ENCODE measurements at regions not wholly inside any gene's neighbourhood (a gene's known extent, or its start where the extent isn't known, plus 50 kb on each side); places are given as distances from the start of the nearest gene placed in this dataset.

- H3K79me2 ChIP-seq (ENCODE audit: control insufficient read depth, insufficient read depth, low read length) = no peaks in the 10 kb centered on the region
- Mint-ChIP-seq H3K4me3 (no peak overlapping the region), H3K27ac (no peak overlapping the region), H3K27me3 (no peaks in the 10 kb centered on the region), H3K9me3 (ENCODE audit: insufficient read depth) (peaks cover 4% of the 10 kb centered on the region), H3K4me1 (no peaks in the 10 kb centered on the region)
- H3K9me3 ChIP-seq (ENCODE audit: control extremely low read depth in 1 of 3, control insufficient read depth in 2 of 3, insufficient read depth in 1 of 3, low read length in 2 of 3) = peaks cover 0 to 12% (median 0%) of the 10 kb centered on the region in 3 donors
- no peak for ATAC-seq (ENCODE audit: low read depth)
- H3K4me1 ChIP-seq (ENCODE audit: control insufficient read depth in 2 of 2, insufficient read depth in 2 of 2, low read length in 2 of 2) = no peaks in the 10 kb centered on the region
- no peak overlapping the region for H3K9ac ChIP-seq (ENCODE audit: low read length)
- no peaks in the 10 kb centered on the region for H3K36me3 ChIP-seq (replicated peaks in 1 of 2; ENCODE audit: control extremely low read depth in 1 of 2, control insufficient read depth in 1 of 2, extremely low read depth in 1 of 2, insufficient read depth in 2 of 2, low read length in 1 of 2)
- H2AFZ ChIP-seq (ENCODE audit: insufficient read depth, low read depth, low read length, poor library complexity, severe bottlenecking) = no peak overlapping the region
- 90% methylated on average over 30 of the region's 31 CpGs for WGBS (ENCODE audit: insufficient coverage)
- H4K20me1 ChIP-seq (ENCODE audit: control insufficient read depth, insufficient read depth, low read length, poor library complexity, severe bottlenecking) = no peaks in the 10 kb centered on the region
- H3K27me3 ChIP-seq (replicated peaks in 1 of 4; ENCODE audit: control extremely low read depth in 1 of 4, control insufficient read depth in 3 of 4, insufficient read depth in 4 of 4, low read length in 3 of 4) = no peaks in the 10 kb centered on the region
- ChIA-PET CTCF (no interaction called here), POLR2A (no interaction called here)
- H3K4me3 ChIP-seq (ENCODE audit: control extremely low read depth in 1 of 5, extremely low read depth in 1 of 5, insufficient read depth in 1 of 5, low read depth in 2 of 5, low read length in 4 of 5) = no peak overlapping the region
- no peak overlapping the region for H3K4me2 ChIP-seq (replicated peaks; ENCODE audit: low read depth, low read length, poor library complexity, severe bottlenecking)
- DNase-seq = no peak
- no peak overlapping the region for H3K27ac ChIP-seq (ENCODE audit: low read length in 2 of 2)
- intact Hi-C loops (cut with micrococcal nuclease) = no loop called here
- TF ChIP-seq EZH2 (IDR thresholded peaks at IDR 0.05; ENCODE audit: borderline replicate concordance, insufficient read depth, low read depth, low read length, poor library complexity, severe bottlenecking) = no peak
- TF ChIP-seq, protein P1, sequence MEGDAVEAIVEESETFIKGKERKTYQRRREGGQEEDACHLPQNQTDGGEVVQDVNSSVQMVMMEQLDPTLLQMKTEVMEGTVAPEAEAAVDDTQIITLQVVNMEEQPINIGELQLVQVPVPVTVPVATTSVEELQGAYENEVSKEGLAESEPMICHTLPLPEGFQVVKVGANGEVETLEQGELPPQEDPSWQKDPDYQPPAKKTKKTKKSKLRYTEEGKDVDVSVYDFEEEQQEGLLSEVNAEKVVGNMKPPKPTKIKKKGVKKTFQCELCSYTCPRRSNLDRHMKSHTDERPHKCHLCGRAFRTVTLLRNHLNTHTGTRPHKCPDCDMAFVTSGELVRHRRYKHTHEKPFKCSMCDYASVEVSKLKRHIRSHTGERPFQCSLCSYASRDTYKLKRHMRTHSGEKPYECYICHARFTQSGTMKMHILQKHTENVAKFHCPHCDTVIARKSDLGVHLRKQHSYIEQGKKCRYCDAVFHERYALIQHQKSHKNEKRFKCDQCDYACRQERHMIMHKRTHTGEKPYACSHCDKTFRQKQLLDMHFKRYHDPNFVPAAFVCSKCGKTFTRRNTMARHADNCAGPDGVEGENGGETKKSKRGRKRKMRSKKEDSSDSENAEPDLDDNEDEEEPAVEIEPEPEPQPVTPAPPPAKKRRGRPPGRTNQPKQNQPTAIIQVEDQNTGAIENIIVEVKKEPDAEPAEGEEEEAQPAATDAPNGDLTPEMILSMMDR (IDR thresholded peaks at IDR 0.05) = no peak
Observed at GRCh38 chr5:120936652-120937051, 472.6 kb downstream of the PRR16 start.

DNA sequence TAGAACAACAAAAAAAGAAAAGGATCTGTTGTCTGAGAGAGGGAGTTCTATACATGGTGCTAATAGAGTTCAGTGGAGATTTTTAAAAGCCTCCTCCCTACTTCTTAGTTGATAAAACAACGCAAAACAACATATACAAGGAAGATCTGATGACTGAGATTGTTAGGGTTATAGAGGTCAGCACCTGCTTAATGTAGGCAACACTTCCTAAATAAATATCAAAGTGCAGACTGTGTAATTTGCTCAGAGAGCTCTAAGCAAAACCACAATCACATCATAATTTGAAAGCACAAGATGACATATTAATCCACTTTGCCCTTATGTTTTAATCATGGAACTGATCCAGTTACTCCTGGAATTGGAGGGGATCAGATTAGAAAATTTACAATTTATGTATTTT, 474.5 kb downstream of the PRR16 start:
- Histone ChIP-seq H3K9ac (ENCODE audit: low read length) (no peak overlapping the region), H3K79me2 (ENCODE audit: control insufficient read depth, insufficient read depth, low read length) (no peaks in the 10 kb centered on the region), H3K9me3 (ENCODE audit: control extremely low read depth in 1 of 3, control insufficient read depth in 2 of 3, insufficient read depth in 1 of 3, low read length in 2 of 3) (peaks cover 0 to 12% (median 0%) of the 10 kb centered on the region in 3 donors), H3K4me3 (ENCODE audit: control extremely low read depth in 1 of 5, extremely low read depth in 1 of 5, insufficient read depth in 1 of 5, low read depth in 2 of 5, low read length in 4 of 5) (no peak overlapping the region), H2AFZ (ENCODE audit: insufficient read depth, low read depth, low read length, poor library complexity, severe bottlenecking) (no peak overlapping the region), H3K27me3 (replicated peaks in 1 of 4; ENCODE audit: control extremely low read depth in 1 of 4, control insufficient read depth in 3 of 4, insufficient read depth in 4 of 4, low read length in 3 of 4) (no peaks in the 10 kb centered on the region), H3K4me2 (replicated peaks; ENCODE audit: low read depth, low read length, poor library complexity, severe bottlenecking) (no peak overlapping the region), H3K36me3 (replicated peaks in 1 of 2; ENCODE audit: control extremely low read depth in 1 of 2, control insufficient read depth in 1 of 2, extremely low read depth in 1 of 2, insufficient read depth in 2 of 2, low read length in 1 of 2) (no peaks in the 10 kb centered on the region), H4K20me1 (ENCODE audit: control insufficient read depth, insufficient read depth, low read length, poor library complexity, severe bottlenecking) (no peaks in the 10 kb centered on the region), H3K27ac (ENCODE audit: low read length in 2 of 2) (no peak overlapping the region), H3K4me1 (ENCODE audit: control insufficient read depth in 2 of 2, insufficient read depth in 2 of 2, low read length in 2 of 2) (no peaks in the 10 kb centered on the region)
- Mint-ChIP-seq H3K4me1 (no peaks in the 10 kb centered on the region), H3K27me3 (no peaks in the 10 kb centered on the region), H3K9me3 (ENCODE audit: insufficient read depth) (peaks cover 4% of the 10 kb centered on the region), H3K27ac (no peak overlapping the region), H3K4me3 (no peak overlapping the region)
- no peak for TF ChIP-seq EZH2 (IDR thresholded peaks at IDR 0.05; ENCODE audit: borderline replicate concordance, insufficient read depth, low read depth, low read length, poor library complexity, severe bottlenecking)
- TF ChIP-seq, protein P1 (IDR thresholded peaks at IDR 0.05) = no peak
- ATAC-seq (ENCODE audit: low read depth) (no peak), DNase-seq (no peak)
- ChIA-PET POLR2A (no interaction called here), CTCF (no interaction called here)
- intact Hi-C loops (cut with micrococcal nuclease) = no loop called here
- no CpG with 5 or more reads among the region's 1 CpG for WGBS (ENCODE audit: insufficient coverage)

Measured in B cell (primary cell).